ENCODE measurements at regions not wholly inside any gene's neighbourhood (a gene's known extent, or its start where the extent isn't known, plus 50 kb on each side); places are given as distances from the start of the nearest gene placed in this dataset.

GRCh38 chr12:23043646-23044045, 418.7 kb downstream of the ETNK1 start:
- H3K27ac Mint-ChIP-seq, result no peak overlapping the region
- no peaks in the 10 kb centered on the region for H3K36me3 Mint-ChIP-seq (ENCODE audit: low read depth)
- intact Hi-C loops (cut with micrococcal nuclease), result no loop called here
- DNase-seq (no peak), ATAC-seq (ENCODE audit: low read depth) (no peak)
- H3K27me3 Mint-ChIP-seq, result peaks cover 2% of the 10 kb centered on the region
- H3K4me1 Mint-ChIP-seq, result no peaks in the 10 kb centered on the region
- ChIA-PET POLR2A (no interaction called here), CTCF (no interaction called here)
- no peaks in the 10 kb centered on the region for H3K9me3 Mint-ChIP-seq
- TF ChIP-seq CTCF (IDR thresholded peaks at IDR 0.05), result no peak
- H3K4me3 Mint-ChIP-seq, result no peak overlapping the region

GRCh38 chr12:23049180-23049579, 424.2 kb downstream of the ETNK1 start:
- CTCF ChIA-PET, result no interaction called here
- no peaks in the 10 kb centered on the region for H3K27me3 Mint-ChIP-seq
- DNase-seq (no peak), ATAC-seq (ENCODE audit: low read depth) (peak; percentile 14)
- POLR2A ChIA-PET, result no interaction called here
- peaks cover 4% of the 10 kb centered on the region for H3K9me3 Mint-ChIP-seq
- TF ChIP-seq CTCF (IDR thresholded peaks at IDR 0.05), result no peak
- no peaks in the 10 kb centered on the region for H3K4me1 Mint-ChIP-seq
- no peaks in the 10 kb centered on the region for H3K36me3 Mint-ChIP-seq (ENCODE audit: low read depth)
- no peak overlapping the region for H3K4me3 Mint-ChIP-seq
- intact Hi-C loops (cut with micrococcal nuclease), result no loop called here
- H3K27ac Mint-ChIP-seq, result no peak overlapping the region

GRCh38 chr12:23055004-23055403, 430.0 kb downstream of the ETNK1 start:
- Mint-ChIP-seq H3K36me3 (ENCODE audit: low read depth) (no peaks in the 10 kb centered on the region), H3K4me1 (no peaks in the 10 kb centered on the region), H3K27me3 (no peaks in the 10 kb centered on the region), H3K9me3 (no peaks in the 10 kb centered on the region), H3K27ac (no peak overlapping the region), H3K4me3 (no peak overlapping the region)
- ATAC-seq (ENCODE audit: low read depth) (no peak), DNase-seq (no peak)
- ChIA-PET CTCF (no interaction called here), POLR2A (no interaction called here)
- TF ChIP-seq CTCF (IDR thresholded peaks at IDR 0.05), result no peak
- intact Hi-C loops (cut with micrococcal nuclease), result no loop called here

GRCh38 chr12:23057571-23057970, 432.6 kb downstream of the ETNK1 start:
- TF ChIP-seq CTCF (IDR thresholded peaks at IDR 0.05), result no peak
- POLR2A ChIA-PET, result no interaction called here
- Mint-ChIP-seq H3K4me3 (no peak overlapping the region), H3K27me3 (no peaks in the 10 kb centered on the region), H3K4me1 (no peaks in the 10 kb centered on the region), H3K27ac (no peak overlapping the region), H3K9me3 (no peaks in the 10 kb centered on the region), H3K36me3 (ENCODE audit: low read depth) (no peaks in the 10 kb centered on the region)
- DNase-seq (no peak), ATAC-seq (ENCODE audit: low read depth) (no peak)
- CTCF ChIA-PET, result no interaction called here
- intact Hi-C loops (cut with micrococcal nuclease), result no loop called here

GRCh38 chr12:23060161-23060560, 435.2 kb downstream of the ETNK1 start:
- H3K4me3 Mint-ChIP-seq, result no peak overlapping the region
- ChIA-PET CTCF (no interaction called here), POLR2A (no interaction called here)
- DNase-seq (no peak), ATAC-seq (ENCODE audit: low read depth) (no peak)
- TF ChIP-seq CTCF (IDR thresholded peaks at IDR 0.05), result no peak
- H3K27ac Mint-ChIP-seq, result no peak overlapping the region
- H3K36me3 Mint-ChIP-seq (ENCODE audit: low read depth), result no peaks in the 10 kb centered on the region
- H3K27me3 Mint-ChIP-seq, result no peaks in the 10 kb centered on the region
- no peaks in the 10 kb centered on the region for H3K4me1 Mint-ChIP-seq
- no peaks in the 10 kb centered on the region for H3K9me3 Mint-ChIP-seq
- intact Hi-C loops (cut with micrococcal nuclease), result no loop called here
